ENCODE measurements at regions not wholly inside any gene's neighbourhood (a gene's known extent, or its start where the extent isn't known, plus 50 kb on each side); places are given as distances from the start of the nearest gene placed in this dataset.

- TF ChIP-seq POLR2A (IDR thresholded peaks at IDR 0.05), result no peak
- TF ChIP-seq, protein P1, sequence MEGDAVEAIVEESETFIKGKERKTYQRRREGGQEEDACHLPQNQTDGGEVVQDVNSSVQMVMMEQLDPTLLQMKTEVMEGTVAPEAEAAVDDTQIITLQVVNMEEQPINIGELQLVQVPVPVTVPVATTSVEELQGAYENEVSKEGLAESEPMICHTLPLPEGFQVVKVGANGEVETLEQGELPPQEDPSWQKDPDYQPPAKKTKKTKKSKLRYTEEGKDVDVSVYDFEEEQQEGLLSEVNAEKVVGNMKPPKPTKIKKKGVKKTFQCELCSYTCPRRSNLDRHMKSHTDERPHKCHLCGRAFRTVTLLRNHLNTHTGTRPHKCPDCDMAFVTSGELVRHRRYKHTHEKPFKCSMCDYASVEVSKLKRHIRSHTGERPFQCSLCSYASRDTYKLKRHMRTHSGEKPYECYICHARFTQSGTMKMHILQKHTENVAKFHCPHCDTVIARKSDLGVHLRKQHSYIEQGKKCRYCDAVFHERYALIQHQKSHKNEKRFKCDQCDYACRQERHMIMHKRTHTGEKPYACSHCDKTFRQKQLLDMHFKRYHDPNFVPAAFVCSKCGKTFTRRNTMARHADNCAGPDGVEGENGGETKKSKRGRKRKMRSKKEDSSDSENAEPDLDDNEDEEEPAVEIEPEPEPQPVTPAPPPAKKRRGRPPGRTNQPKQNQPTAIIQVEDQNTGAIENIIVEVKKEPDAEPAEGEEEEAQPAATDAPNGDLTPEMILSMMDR (IDR thresholded peaks at IDR 0.05), result no peak
Measured at GRCh38 chr5:125536095-125536494, 789.7 kb upstream of the ZNF608 start.
